ENCODE measurements at regions not wholly inside any gene's neighbourhood (a gene's known extent, or its start where the extent isn't known, plus 50 kb on each side); places are given as distances from the start of the nearest gene placed in this dataset.

GRCh38 chr12:77560714-77561113 lies 270.0 kb upstream of the NAV3 start:
- H3K4me2 ChIP-seq (ENCODE audit: control insufficient read depth, insufficient read depth), result no peak overlapping the region
- BruUV-seq (replicated peaks), result no TSS peak
- H3K27me3 ChIP-seq (replicated peaks in 1 of 2; ENCODE audit: control insufficient read depth in 2 of 2, insufficient read depth in 2 of 2, low read length in 1 of 2), result no peaks in the 10 kb centered on the region
- no peak for TF ChIP-seq PKNOX1 (IDR thresholded peaks at IDR 0.05)
- no peak for TF ChIP-seq SUPT20H (IDR thresholded peaks at IDR 0.05; ENCODE audit: borderline replicate concordance, control insufficient read depth, low read depth, low read length)
- no peak for TF ChIP-seq IRF3 (IDR thresholded peaks at IDR 0.05)
- TF ChIP-seq JUNB (IDR thresholded peaks at IDR 0.05), result no peak
- TF ChIP-seq SPI1 (IDR thresholded peaks at IDR 0.05; ENCODE audit: borderline replicate concordance, insufficient read depth, low read depth, low read length), result no peak
- no peak for TF ChIP-seq HSF1 (IDR thresholded peaks at IDR 0.05; ENCODE audit: low read depth, low read length)
- no peak for TF ChIP-seq BMI1 (IDR thresholded peaks at IDR 0.05; ENCODE audit: borderline replicate concordance)
- TF ChIP-seq ZNF687 (IDR thresholded peaks at IDR 0.05), result no peak
- TF ChIP-seq ELK1 (IDR thresholded peaks at IDR 0.05; ENCODE audit: low read depth, low read length), result no peak
- no peak for TF ChIP-seq IRF5 (IDR thresholded peaks at IDR 0.05; ENCODE audit: borderline replicate concordance)
- no peak for TF ChIP-seq YBX1 (IDR thresholded peaks at IDR 0.05)
- ChIA-PET RAD21 (ENCODE audit: unreplicated experiment) (no interaction called here), POLR2A (no interaction called here), SMC1A (ENCODE audit: uncharacterized antibody, unreplicated experiment) (no interaction called here), CTCF (no interaction called here)
- no peak overlapping the region for H2AFZ ChIP-seq (ENCODE audit: control insufficient read depth, low read depth, low read length)
- no peaks in the 10 kb centered on the region for H3K79me2 ChIP-seq (ENCODE audit: control insufficient read depth, insufficient read depth, low read length)
- H4K20me1 ChIP-seq (ENCODE audit: control insufficient read depth, insufficient read depth), result no peaks in the 10 kb centered on the region
- no peaks in the 10 kb centered on the region for H3K36me3 ChIP-seq (ENCODE audit: control insufficient read depth in 2 of 2, insufficient read depth in 2 of 2, low read length in 1 of 2)
- no peak overlapping the region for H3K9ac ChIP-seq (ENCODE audit: control insufficient read depth, insufficient read depth, low read length)
- no peaks in the 10 kb centered on the region for H3K9me3 ChIP-seq (replicated peaks; ENCODE audit: control insufficient read depth, insufficient read depth, low read length)
- 41% methylated on average over 6 of the region's 6 CpGs for WGBS (ENCODE audit: insufficient coverage, insufficient replicate concordance, low lambda C conversion rate, missing lambda C conversion rate)
- in situ Hi-C loops (cut with MboI), result no loop called here
- no peak for ATAC-seq
- DNase-seq (ENCODE audit: low read depth, low spot score), result no peak
- no peak overlapping the region for H3K4me3 ChIP-seq
- intact Hi-C loops (cut with micrococcal nuclease; ENCODE audit: unreplicated experiment), result no loop called here
- no peaks in the 10 kb centered on the region for H3K4me1 ChIP-seq (ENCODE audit: control insufficient read depth, insufficient read depth, low read length)
- H3K27ac ChIP-seq (ENCODE audit: control insufficient read depth, insufficient read depth), result no peak overlapping the region
- FAIRE-seq, result no peak

Measured in GM12878 (cell line).